ENCODE measurements at regions not wholly inside any gene's neighbourhood (a gene's known extent, or its start where the extent isn't known, plus 50 kb on each side); places are given as distances from the start of the nearest gene placed in this dataset.

GRCh38 chr10:44240584-44241205 lies 144.2 kb downstream of the CXCL12 start:
- DNase-seq, result no peak

GRCh38 chr10:44238212-44238611 lies 146.7 kb downstream of the CXCL12 start:
- DNase-seq, result no peak

- no peak for DNase-seq
Observed at GRCh38 chr10:44237364-44238049, 147.4 kb downstream of the CXCL12 start.

GRCh38 chr10:44235363-44235762 lies 149.5 kb downstream of the CXCL12 start:
- DNase-seq, result no peak

- no peak for DNase-seq
Observed at GRCh38 chr10:44234483-44234875, 150.4 kb downstream of the CXCL12 start.

- no peak for DNase-seq
Observed at GRCh38 chr10:44233561-44234482, 151.1 kb downstream of the CXCL12 start.

GRCh38 chr10:44217274-44217820 lies 167.6 kb downstream of the CXCL12 start:
- no peak for DNase-seq

- no peak for DNase-seq
Observed at GRCh38 chr10:44216073-44216472, 168.8 kb downstream of the CXCL12 start.

- no peak for DNase-seq
Observed at GRCh38 chr10:44209811-44210210, 175.1 kb downstream of the CXCL12 start.

- no peak for DNase-seq
Observed at GRCh38 chr10:44207160-44207559, 177.7 kb downstream of the CXCL12 start.

GRCh38 chr10:44206127-44206818 lies 178.6 kb downstream of the CXCL12 start:
- DNase-seq, result no peak

- no peak for DNase-seq
Observed at GRCh38 chr10:44205067-44205466, 179.8 kb downstream of the CXCL12 start.

- DNase-seq, result no peak
Observed at GRCh38 chr10:44203535-44203934, 181.4 kb downstream of the CXCL12 start.

- no peak for DNase-seq
Observed at GRCh38 chr10:44202952-44203351, 181.9 kb downstream of the CXCL12 start.

GRCh38 chr10:44201656-44202055 lies 183.2 kb downstream of the CXCL12 start:
- no peak for DNase-seq

GRCh38 chr10:44201011-44201410 lies 183.9 kb downstream of the CXCL12 start:
- DNase-seq, result no peak

- no peak for DNase-seq
Observed at GRCh38 chr10:44199991-44200655, 184.8 kb downstream of the CXCL12 start.

GRCh38 chr10:44199267-44199666 lies 185.6 kb downstream of the CXCL12 start:
- no peak for DNase-seq

GRCh38 chr10:44198780-44199097 lies 186.2 kb downstream of the CXCL12 start:
- DNase-seq, result no peak

GRCh38 chr10:44198096-44198779 lies 186.7 kb downstream of the CXCL12 start:
- no peak for DNase-seq

GRCh38 chr10:44197646-44198045 lies 187.3 kb downstream of the CXCL12 start:
- no peak for DNase-seq

GRCh38 chr10:44196336-44196735 lies 188.6 kb downstream of the CXCL12 start:
- DNase-seq, result no peak
